IMR-90 (cell line): ENCODE measurements at regions not wholly inside any gene's neighbourhood (a gene's known extent, or its start where the extent isn't known, plus 50 kb on each side); places are given as distances from the start of the nearest gene placed in this dataset.

ENCODE experiments used
- FOS ChIP-seq: fragments of 150-350 bp; IDR thresholded peaks from 2 replicates; pipeline ENCODE4 v1.6.1; 2016; ENCODE audit warnings: low read depth, low read length
- MAZ ChIP-seq: IDR thresholded peaks from 2 replicates; pipeline ENCODE4 v1.6.1; 2012; ENCODE audit warnings: low read depth, mild to moderate bottlenecking, low read length, improper control_type of control experiment, moderate library complexity, borderline replicate concordance
- POLR2A ChIP-seq: IDR thresholded peaks from 2 replicates; pipeline ENCODE4 v1.6.1; 2012; ENCODE audit warnings: mild to moderate bottlenecking, low read depth, low read length
- TF ChIP-seq, protein P1 (sequence below): conservative IDR thresholded peaks from 2 replicates; pipeline ENCODE4 v1.5.1; 2012; ENCODE audit warnings: mild to moderate bottlenecking, low read depth, low read length, improper control_type of control experiment

DNA sequence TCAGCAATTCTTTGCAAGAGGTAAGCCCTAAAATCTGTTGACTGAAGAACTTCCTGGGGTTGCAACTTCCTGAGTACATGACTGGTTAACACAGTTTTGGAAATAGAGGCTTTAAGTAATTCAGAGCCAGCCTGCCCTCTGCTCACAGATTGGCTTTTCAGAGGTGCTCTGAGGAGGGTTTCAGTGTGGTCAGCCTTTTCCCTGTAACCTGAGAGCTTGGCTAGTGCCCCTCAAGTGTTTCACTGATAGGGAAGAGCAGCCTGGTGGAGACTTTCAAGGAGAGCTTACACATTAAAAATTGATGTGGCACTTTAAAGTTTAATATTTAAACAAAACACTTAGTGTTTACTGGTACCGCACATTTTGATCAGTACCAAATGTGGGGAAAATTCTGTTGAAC, 56.7 kb upstream of the FOXB2 start:
- TF ChIP-seq, protein P1, sequence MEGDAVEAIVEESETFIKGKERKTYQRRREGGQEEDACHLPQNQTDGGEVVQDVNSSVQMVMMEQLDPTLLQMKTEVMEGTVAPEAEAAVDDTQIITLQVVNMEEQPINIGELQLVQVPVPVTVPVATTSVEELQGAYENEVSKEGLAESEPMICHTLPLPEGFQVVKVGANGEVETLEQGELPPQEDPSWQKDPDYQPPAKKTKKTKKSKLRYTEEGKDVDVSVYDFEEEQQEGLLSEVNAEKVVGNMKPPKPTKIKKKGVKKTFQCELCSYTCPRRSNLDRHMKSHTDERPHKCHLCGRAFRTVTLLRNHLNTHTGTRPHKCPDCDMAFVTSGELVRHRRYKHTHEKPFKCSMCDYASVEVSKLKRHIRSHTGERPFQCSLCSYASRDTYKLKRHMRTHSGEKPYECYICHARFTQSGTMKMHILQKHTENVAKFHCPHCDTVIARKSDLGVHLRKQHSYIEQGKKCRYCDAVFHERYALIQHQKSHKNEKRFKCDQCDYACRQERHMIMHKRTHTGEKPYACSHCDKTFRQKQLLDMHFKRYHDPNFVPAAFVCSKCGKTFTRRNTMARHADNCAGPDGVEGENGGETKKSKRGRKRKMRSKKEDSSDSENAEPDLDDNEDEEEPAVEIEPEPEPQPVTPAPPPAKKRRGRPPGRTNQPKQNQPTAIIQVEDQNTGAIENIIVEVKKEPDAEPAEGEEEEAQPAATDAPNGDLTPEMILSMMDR: no peak
- TF ChIP-seq MAZ (no peak), FOS (no peak), POLR2A (no peak)
